GM18868 (cell line): ENCODE measurements at regions not wholly inside any gene's neighbourhood (a gene's known extent, or its start where the extent isn't known, plus 50 kb on each side); places are given as distances from the start of the nearest gene placed in this dataset.
"Not testable (repeated sequence)": the region's sequence is repeated elsewhere in the genome, so short reads cannot be mapped to it uniquely, and the experiment has no call there.

ENCODE experiments used
- ATAC-seq: cut with Tn5 transposase; IDR thresholded peaks from one replicate; pipeline ENCODE4 v1.9.1; 2021; ENCODE audit warnings: mild to moderate bottlenecking, moderate library complexity; ENCODE audit not compliant: unreplicated experiment

DNA sequence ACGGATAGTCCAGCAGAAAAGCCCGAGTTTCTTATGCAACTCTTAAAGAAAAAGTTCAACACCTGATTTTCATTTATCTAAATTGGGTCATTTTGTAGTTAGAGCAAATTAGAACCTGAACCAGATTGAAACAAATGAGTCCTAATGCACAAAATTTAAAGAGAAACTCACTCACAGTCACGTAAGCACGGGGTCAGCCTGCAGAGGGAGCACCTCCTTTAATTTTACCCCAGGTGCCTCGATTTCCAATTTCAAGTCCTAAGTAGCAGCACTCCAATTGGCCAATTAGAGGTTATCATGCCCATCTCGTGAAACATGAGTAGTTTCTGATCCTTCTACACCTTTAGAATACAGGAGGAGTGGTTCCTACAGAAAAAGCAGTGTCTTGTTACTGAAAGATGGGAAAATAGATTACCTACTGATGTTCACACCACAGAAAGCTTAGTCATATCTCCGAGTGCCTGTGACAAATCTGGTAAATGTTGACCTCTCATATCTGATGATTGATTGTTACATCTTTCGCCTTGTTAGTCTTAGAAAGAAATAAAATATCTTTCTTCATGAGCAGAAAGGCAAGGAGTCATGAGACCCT lies 1929.8 kb upstream of the LRRTM1 start:
- no peak for ATAC-seq

DNA sequence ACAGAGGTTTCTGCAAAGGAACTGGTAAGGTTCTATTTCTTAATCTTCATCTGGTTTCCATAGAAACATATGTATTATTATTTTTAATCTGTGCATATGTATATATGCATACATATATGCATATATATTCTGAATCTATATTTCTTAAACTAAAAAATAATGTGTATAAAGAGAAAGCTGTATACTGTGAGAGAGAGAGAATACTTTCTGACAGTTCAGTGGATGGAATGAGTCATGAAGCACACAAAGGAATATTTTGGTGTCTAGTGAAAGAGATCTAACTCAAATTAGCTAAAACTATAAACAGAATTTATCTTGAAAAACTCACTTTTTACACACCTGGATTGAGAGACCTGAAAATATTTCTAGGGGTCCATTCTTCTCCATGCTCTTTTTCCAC lies 1929.3 kb upstream of the LRRTM1 start:
- no peak for ATAC-seq

DNA sequence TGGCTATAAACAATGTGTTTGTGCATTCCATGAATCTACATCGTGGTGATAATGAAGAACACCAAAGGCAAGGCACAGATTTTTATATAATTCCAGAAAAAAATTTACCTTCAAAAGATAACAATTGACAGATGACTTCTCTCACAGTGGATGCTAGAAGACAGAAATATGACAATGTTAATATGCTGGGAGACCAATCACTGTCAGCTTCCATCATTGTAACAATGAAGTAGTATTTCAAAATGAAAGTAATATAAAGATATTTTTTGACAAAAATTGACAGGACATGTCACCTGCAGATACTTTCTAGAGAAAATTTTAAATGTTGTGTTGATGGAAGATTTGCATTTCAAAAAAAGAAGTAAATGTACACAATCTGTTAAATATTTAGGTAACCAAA lies 1925.9 kb upstream of the LRRTM1 start:
- no peak for ATAC-seq

DNA sequence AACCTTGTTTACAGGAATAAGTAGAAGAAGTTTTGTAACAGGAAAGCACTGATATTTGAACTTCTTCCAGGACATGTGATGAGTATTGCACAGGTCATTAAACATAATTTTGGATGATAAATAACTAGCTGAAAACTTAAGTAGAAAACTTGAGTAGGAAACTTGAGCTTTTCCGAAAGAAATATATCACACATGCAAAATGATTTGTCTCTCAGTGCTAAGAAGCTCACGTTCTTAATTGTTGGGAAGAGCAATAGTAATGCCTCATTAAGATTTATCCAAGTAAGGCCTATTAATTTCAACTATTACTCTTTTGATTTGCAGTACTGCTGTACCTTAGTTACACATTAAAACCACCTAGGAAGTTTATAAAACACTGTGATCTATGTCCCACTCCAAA lies 1921.9 kb upstream of the LRRTM1 start:
- ATAC-seq = no peak

DNA sequence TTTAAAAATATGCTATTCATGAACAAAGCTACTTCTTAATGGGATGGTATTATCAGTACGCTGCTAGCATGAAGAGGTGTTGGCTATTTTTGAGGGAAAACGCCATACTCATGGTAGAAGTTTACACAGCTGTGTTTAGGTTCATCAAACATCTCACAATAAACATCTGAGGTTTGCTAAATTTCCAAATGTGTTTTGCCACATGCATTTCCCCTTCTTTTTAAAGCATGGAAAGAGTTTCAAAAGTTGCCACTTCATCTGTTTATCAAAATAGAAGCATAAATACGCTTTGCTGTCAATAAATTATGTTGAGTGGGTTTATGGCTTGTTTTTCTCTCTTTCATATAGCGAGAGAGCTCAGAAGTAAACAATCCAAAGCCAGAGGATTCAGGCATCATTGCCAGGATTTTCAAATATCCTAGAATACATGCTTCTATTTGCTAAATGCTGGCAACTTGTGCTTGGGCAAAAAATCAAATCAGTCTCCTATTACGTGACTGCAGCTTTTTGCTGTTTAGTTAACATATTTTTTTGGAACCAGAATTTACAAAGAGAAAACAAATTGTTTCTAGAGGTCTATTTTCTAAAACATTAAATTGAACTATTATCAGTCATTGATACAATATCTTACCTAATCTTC lies 1919.9 kb upstream of the LRRTM1 start:
- no peak for ATAC-seq

DNA sequence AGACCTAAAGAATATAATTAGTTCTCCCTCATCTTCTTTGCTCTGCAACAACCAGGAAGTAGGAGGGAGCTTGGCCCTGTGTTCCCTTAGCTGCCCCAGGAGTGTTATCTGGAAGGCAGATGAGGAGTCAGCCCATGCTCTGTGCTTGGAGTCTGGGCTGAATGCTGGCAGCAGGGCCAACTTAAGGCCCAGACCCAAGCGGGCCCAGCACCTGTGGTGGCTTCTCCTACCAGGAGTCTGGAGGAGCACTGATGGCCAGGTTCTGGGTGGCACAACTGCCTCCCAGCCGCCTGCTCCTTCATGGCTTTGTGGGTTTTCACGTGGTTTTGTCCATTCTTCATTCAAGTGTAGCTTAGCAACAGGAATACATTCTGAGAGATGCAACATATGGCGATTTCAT lies 1910.7 kb upstream of the LRRTM1 start:
- ATAC-seq = no peak

DNA sequence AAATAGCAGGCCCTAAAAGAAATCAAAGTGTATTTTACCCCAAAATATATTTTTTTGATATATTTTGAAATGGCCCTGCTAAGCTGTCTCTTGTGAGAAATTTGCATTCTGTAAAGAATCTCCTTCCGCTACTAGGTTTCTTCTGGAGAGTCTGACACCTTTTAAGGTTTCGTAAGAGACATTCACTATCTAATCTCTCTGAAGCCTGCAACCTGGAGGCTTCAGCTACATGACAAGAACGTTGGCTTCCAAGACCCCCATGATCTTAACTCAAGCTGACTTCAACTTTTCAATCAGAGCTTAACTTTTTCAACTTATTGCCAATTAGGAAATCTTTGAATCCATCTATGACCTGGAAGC lies 1894.9 kb upstream of the LRRTM1 start:
- no peak for ATAC-seq

DNA sequence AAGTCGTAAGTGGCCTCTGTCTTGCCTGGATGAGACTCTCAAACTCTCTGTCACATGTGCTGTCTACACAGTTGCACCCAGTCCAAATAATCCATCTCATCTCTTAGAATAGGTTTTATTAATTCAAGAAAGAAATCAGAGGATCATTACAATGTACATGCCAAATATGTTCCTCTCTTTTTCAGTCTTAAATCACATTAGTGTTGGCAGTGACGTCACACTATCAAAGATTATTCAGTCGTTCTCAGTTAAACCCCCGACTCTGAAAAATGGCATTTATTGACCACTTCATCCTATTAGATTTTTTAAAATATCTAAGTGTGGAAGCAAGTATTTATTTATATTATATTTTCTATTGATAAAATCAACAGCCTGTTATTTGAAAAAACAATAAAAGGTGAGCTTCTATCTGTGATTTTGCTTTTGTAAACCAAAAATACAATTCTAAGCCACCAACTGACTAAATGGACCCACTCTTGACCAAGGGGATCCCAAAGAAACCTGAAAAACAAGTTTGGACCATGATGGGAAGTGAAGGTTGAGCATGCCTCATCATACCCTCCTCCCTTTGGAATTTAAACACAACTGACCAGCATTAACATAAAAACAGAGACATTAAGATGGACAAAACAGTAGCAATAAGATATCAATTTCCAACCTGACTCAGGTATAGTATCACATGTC lies 1894.4 kb upstream of the LRRTM1 start:
- ATAC-seq = no peak

DNA sequence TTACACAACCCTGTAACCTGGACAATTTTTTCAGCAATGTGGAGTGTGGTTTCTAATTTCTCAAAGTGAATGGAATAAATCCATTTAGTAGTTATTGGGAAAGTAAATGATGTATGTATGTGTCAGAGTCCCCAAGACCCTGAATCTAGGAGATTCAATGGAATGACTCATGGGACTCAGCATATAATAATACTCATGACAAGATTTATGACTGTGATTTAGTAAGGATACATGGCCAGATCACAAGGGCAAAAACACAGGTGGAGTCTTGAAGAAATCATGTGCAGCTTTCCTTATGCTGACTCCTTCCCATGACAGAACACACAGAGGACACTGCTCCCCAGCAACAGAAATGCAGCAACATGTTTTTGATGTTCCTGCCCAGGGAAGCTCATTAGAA lies 1877.7 kb upstream of the LRRTM1 start:
- ATAC-seq = no peak

DNA sequence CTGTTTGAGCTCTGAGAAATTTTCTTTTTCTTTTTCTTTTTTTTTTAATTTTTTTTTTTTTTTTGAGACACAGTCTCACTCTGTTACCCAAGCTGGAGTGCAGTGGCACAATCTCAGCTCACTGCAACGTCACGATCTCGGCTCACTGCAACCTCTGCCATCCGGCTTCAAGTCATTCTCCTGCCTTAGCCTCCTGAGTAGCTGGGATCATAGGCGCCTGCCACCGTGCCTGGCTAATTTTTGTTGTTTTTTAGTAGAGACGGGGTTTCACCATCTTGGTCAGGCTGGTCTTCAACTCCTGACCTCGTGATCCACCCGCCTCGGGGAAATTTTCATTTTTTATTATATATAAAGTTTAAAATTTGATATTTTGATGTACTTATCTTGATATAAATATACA lies 1870.7 kb upstream of the LRRTM1 start:
- not testable (repeated sequence) for ATAC-seq

DNA sequence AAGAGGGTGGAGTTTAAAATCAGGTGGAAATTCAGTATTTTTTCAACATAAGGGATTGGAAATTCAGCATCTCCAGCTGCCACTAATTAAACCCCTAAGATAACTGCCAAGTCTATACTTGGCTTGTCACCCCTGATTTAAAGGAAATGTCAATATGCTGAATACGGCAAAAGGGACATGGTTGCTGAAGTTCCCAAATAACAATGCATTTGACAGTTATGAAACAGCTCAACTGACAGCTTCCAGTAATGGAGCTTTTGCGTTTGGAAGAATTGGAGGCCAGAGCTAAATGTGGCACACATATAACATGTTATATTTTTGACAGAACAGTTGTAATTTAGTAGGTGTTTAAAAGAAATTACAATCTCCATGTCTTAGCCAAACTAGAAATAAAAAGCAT lies 1867.9 kb upstream of the LRRTM1 start:
- no peak for ATAC-seq

DNA sequence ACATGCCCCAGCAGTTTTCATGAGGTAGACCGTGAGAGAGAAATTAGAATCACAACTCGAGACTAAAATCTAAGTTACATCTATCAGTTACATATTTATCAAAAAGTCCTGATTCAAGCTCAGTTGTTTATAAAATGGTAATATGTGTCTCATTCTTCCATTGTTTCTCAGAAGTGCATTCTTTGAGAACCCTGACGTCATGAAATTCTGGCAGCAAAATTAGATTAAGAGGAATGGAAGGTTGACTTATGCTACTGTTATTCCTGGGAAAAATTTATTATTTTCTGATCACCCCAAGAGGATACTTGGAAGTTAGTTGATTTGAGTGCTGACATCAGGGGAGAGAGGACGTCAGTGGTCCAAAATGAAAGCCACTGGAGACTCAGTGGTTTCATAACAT lies 1864.8 kb upstream of the LRRTM1 start:
- ATAC-seq = no peak

DNA sequence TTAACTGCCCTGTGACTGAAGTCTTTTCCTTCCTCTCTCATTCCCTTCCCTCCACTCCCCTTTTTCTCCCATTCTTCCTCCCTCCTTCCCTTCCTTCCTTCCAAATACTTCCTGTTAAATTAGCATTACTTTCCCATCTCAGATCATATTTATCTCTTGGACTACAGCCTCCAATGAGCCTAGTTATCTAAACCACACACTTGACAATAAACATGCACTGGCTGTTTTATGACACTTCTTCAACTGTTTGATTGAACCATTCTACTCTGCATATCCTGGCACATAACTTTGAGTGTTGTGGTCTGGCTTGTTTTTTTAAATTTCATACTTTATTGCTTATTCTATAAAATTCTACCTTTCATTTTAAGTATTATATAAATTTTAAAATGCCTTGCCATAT lies 1860.8 kb upstream of the LRRTM1 start:
- no peak for ATAC-seq

DNA sequence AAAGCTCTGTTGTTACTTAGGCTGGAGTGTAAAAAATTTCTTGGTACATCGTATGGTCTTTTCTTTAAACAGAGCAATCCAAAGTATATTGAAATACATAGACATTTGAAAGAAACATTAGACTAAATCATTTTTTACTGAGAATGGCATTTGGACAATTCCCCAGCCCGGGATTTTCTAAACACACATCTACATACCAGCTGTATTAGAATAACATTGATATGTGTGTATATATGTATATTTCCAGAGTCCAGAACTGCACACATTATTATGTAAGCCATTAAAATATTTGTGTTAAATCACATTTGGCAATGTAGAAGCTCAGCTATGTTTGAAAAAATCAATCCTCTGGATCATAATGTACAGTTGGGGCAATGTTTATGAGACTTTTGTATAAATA lies 1853.6 kb upstream of the LRRTM1 start:
- no peak for ATAC-seq

DNA sequence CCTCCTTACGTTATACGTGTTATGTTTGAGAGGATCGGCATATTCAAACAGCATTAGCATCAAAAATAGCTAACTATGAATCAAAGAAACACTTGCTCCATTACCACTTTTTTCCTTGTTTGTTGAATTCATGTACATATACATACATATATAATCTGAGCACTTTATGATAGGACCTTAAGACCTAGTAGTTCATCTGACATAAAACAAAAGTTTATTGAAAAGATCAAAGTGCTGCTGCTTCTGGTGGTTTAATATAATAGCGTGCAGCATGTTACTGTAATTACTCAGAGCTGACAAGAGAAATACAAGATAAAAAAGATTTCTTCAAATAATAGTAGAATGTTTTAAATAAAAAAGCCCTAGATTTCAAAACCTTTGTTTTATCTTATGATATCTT lies 1850.9 kb upstream of the LRRTM1 start:
- no peak for ATAC-seq

DNA sequence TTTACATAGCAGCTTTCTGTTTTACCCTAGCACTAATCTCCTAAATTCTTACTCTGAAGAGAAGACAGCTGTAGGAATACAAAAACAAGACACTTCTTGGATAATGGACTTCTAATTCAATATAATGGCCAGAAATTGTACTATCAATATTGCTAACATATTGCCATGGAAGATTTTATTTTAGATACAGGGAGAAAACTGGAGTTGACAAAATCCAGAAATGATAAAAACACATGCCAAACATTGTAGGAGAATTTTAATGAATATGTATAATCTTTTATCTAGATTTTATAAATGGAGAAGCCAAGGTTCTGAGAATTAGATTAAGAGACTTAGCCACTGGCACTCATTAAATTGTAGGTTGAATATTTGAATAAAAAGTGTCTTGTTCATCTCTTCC lies 1838.8 kb upstream of the LRRTM1 start:
- ATAC-seq = no peak

DNA sequence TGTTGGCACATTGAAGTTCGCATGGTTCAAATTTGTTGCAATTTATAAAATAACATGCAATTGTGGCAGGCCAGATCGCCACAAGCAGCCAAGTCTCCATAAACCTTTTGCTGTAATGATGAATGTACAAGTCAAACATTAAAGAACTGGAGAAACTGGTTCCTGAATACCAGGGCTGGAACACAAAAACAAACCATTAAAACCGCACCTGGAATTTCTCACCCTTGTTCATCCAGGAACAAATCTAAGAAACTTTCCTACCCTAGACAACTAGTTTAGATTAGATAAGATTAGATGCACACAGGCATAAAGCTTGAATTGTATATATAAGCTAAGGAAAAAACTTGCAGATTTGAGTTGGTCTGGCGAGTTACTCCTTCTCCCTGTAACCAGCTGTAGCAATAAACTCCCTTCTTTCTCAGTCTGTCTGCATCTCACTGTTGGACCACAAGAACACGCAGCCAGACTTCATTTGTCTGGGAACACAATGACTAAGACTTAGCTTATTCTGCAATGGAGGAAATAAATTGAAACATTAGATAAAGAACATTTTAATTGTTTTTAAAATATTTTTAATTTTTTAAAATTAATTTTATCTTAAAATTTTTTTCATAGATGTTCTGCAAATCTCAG lies 1835.5 kb upstream of the LRRTM1 start:
- ATAC-seq = no peak

DNA sequence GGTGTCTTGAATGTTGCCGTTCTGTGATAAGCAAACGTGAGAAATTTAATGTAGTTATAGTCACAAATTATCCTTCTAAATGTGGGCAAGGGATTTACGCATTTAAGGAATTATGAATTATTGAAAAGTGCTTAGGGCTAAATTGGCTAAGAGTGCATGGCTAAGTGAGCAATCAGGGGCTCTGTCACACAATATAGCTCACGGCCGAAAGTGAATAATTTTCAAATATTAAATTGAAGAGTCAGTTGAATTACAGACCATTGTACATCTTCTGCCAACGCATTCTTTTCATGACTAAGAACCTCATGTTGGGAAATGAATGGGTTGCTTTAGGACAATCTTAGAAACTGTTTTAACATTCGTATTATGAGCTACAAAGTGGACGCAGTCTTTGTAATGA lies 1832.9 kb upstream of the LRRTM1 start:
- no peak for ATAC-seq

DNA sequence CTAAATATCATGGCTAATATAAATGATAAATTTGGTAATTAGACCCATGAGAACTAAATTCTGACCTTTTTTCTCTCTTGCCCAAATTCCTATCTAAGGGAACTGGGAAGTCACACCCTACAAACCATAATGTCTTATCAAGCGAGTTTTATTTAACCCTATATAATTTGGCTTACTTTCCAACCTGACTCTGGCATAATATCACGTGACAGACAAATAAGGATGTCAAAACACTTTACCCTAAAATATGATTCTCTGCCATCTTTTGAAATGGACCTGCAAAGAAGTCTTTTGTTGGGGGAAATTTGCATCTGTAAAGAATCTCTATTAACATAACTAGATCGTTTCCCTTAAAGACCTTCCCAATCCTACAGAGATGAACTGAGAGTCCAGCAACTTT lies 1823.5 kb upstream of the LRRTM1 start:
- no peak for ATAC-seq

DNA sequence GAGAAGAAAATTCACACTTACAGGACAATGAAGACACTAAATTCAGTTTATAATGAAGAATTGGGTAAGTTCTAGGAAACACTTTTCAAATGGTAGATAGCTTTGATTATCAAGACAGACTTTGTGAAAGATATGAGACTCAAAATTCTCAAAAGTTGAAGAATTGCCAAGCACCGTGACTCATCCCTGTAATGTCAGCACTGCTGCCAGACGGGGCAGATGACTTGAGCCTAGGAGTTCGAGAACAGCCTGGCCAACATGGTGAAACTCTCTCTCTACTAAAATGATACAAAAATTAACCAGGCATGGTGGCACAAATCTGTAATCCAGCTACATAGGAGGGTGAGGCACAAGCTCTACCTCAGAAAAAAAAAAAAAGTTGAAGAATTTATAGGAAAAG lies 1820.1 kb upstream of the LRRTM1 start:
- no peak for ATAC-seq

DNA sequence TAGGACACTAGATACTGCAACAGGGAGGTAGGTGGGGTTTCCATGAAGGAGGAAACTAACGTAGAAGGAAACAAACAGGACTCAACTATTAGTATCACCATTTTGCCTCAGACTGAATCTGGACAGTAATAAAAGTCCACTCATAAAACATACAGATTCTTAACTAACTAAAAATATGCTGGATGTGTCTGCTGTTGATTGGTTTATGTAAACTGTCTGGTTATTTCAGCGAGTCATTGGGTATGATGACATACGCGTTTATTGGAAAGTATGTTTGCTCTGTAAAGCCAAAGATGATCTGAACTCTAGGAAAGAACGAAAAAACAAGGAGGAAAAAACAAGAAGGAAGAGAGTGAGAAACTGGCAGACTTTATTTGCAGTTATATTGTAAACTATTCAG lies 1816.1 kb upstream of the LRRTM1 start:
- no peak for ATAC-seq

DNA sequence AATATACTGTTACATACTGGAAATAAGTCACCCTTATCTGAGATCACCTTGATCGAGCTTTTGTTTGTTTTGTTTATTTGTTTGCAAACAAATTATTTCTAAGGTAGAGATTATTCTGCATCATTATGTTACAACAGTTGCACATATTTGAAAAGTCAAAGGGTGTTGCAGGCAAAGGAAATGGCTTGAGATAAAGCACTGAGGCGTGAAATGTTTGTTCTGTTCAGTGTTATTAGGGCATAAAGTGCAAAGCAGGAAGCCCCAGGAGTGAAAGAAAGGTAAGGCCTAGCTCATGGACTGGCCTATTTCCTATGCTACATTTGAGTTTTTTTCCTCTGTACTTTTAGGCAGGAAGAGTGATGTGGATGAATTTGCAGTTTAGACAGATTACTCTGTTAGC lies 1815.6 kb upstream of the LRRTM1 start:
- ATAC-seq = no peak
